NCI-H1436 (cell line): ENCODE measurements at regions not wholly inside any gene's neighbourhood (a gene's known extent, or its start where the extent isn't known, plus 50 kb on each side); places are given as distances from the start of the nearest gene placed in this dataset.

ENCODE experiments used
- DNase-seq: peaks from one replicate; lab custom pipeline; 2025; lab: John Stamatoyannopoulos, UW

GRCh38 chr11:110027627-110028371 is 65.4 kb upstream of the ZC3H12C start:
- no peak for DNase-seq

- DNase-seq = no peak
Observed at GRCh38 chr11:110028921-110029320, 64.3 kb upstream of the ZC3H12C start.

GRCh38 chr11:110029714-110030113 is 63.5 kb upstream of the ZC3H12C start:
- DNase-seq = no peak

GRCh38 chr11:110031171-110031570 is 62.0 kb upstream of the ZC3H12C start:
- DNase-seq = no peak

- DNase-seq = no peak
Observed at GRCh38 chr11:110032259-110032658, 60.9 kb upstream of the ZC3H12C start.

GRCh38 chr11:110032957-110033570 is 60.1 kb upstream of the ZC3H12C start:
- DNase-seq = no peak

- DNase-seq = no peak
Observed at GRCh38 chr11:110034806-110035205, 58.4 kb upstream of the ZC3H12C start.

- no peak for DNase-seq
Observed at GRCh38 chr11:110035357-110035756, 57.8 kb upstream of the ZC3H12C start.

GRCh38 chr11:110038201-110038600 is 55.0 kb upstream of the ZC3H12C start:
- no peak for DNase-seq
